ENCODE measurements at regions not wholly inside any gene's neighbourhood (a gene's known extent, or its start where the extent isn't known, plus 50 kb on each side); places are given as distances from the start of the nearest gene placed in this dataset.

- no peak for DNase-seq (ENCODE audit: low read depth)
These were observed 190.9 kb downstream of the NR2F2 start for GRCh38 chr15:96521386-96521785.

GRCh38 chr15:96524676-96525417 lies 194.3 kb downstream of the NR2F2 start:
- DNase-seq (ENCODE audit: low read depth): no peak

- no peak for DNase-seq (ENCODE audit: low read depth)
These were observed 204.6 kb downstream of the NR2F2 start for GRCh38 chr15:96535148-96535547.

- no peak for DNase-seq (ENCODE audit: low read depth)
These were observed 208.0 kb downstream of the NR2F2 start for GRCh38 chr15:96538491-96538890.

- no peak for DNase-seq (ENCODE audit: low read depth)
These were observed 209.8 kb downstream of the NR2F2 start for GRCh38 chr15:96540283-96540682.

- no peak for DNase-seq (ENCODE audit: low read depth)
These were observed 211.8 kb downstream of the NR2F2 start for GRCh38 chr15:96542130-96542770.

- no peak for DNase-seq (ENCODE audit: low read depth)
These were observed 213.8 kb downstream of the NR2F2 start for GRCh38 chr15:96544162-96544756.

- no peak for DNase-seq (ENCODE audit: low read depth)
These were observed 218.6 kb downstream of the NR2F2 start for GRCh38 chr15:96549136-96549535.

GRCh38 chr15:96551196-96551595 lies 220.7 kb downstream of the NR2F2 start:
- no peak for DNase-seq (ENCODE audit: low read depth)

GRCh38 chr15:96551722-96552121 lies 221.2 kb downstream of the NR2F2 start:
- no peak for DNase-seq (ENCODE audit: low read depth)

- peak; percentile 19 for DNase-seq (ENCODE audit: low read depth)
These were observed 222.5 kb downstream of the NR2F2 start for GRCh38 chr15:96553006-96553405.

- no peak for DNase-seq (ENCODE audit: low read depth)
These were observed 223.0 kb downstream of the NR2F2 start for GRCh38 chr15:96553451-96553850.

- no peak for DNase-seq (ENCODE audit: low read depth)
These were observed 223.4 kb downstream of the NR2F2 start for GRCh38 chr15:96553931-96554330.

- no peak for DNase-seq (ENCODE audit: low read depth)
These were observed 224.0 kb downstream of the NR2F2 start for GRCh38 chr15:96554541-96554940.

- DNase-seq (ENCODE audit: low read depth): no peak
These were observed 228.6 kb downstream of the NR2F2 start for GRCh38 chr15:96559087-96559486.

- DNase-seq (ENCODE audit: low read depth): no peak
These were observed 229.1 kb downstream of the NR2F2 start for GRCh38 chr15:96559631-96560030.

GRCh38 chr15:96560246-96560895 lies 229.9 kb downstream of the NR2F2 start:
- DNase-seq (ENCODE audit: low read depth): no peak

GRCh38 chr15:96561593-96561992 lies 231.1 kb downstream of the NR2F2 start:
- no peak for DNase-seq (ENCODE audit: low read depth)

GRCh38 chr15:96564546-96564945 lies 234.0 kb downstream of the NR2F2 start:
- DNase-seq (ENCODE audit: low read depth): peak; percentile 36

GRCh38 chr15:96565266-96565665 lies 234.8 kb downstream of the NR2F2 start:
- peak; percentile 50 for DNase-seq (ENCODE audit: low read depth)

- DNase-seq (ENCODE audit: low read depth): peak; percentile 15
These were observed 244.3 kb downstream of the NR2F2 start for GRCh38 chr15:96574782-96575181.

- no peak for DNase-seq (ENCODE audit: low read depth)
These were observed 246.1 kb downstream of the NR2F2 start for GRCh38 chr15:96576596-96576995.

All from myocyte (in vitro differentiated cells).